ENCODE measurements at regions not wholly inside any gene's neighbourhood (a gene's known extent, or its start where the extent isn't known, plus 50 kb on each side); places are given as distances from the start of the nearest gene placed in this dataset.

DNA sequence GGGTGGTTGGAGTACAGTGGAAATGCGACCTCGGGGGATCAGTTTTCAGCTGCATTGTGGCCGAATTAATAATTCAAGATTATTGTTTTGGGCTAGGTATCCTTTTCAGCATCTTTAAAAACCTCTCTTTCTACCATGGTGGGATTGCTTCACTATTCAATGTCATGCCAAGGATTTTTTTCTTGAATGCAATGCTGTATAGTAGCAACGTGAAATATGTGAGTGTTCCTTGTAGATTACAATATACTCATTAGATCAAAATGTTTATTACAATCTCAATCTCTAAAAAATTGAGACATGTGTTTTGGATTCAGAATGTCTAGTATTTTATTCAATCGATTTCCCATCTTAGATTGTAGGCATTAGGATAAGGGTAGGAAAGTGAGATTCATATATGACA lies 586.5 kb upstream of the TBL1XR1 start:
- Histone ChIP-seq H3K4me3 (no peak overlapping the region), H3K27ac (peak overlapping the region in 3 of 4 donors; percentile 69 to 79 (median 79)), H3K9me3 (no peaks in the 10 kb centered on the region), H3K4me1 (peaks cover 0 to 36% (median 31%) of the 10 kb centered on the region in 4 donors), H3K36me3 (no peaks in the 10 kb centered on the region), H3K27me3 (no peaks in the 10 kb centered on the region)
- no peak for TF ChIP-seq EP300 (IDR thresholded peaks at IDR 0.05)
- TF ChIP-seq, protein P1, sequence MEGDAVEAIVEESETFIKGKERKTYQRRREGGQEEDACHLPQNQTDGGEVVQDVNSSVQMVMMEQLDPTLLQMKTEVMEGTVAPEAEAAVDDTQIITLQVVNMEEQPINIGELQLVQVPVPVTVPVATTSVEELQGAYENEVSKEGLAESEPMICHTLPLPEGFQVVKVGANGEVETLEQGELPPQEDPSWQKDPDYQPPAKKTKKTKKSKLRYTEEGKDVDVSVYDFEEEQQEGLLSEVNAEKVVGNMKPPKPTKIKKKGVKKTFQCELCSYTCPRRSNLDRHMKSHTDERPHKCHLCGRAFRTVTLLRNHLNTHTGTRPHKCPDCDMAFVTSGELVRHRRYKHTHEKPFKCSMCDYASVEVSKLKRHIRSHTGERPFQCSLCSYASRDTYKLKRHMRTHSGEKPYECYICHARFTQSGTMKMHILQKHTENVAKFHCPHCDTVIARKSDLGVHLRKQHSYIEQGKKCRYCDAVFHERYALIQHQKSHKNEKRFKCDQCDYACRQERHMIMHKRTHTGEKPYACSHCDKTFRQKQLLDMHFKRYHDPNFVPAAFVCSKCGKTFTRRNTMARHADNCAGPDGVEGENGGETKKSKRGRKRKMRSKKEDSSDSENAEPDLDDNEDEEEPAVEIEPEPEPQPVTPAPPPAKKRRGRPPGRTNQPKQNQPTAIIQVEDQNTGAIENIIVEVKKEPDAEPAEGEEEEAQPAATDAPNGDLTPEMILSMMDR (IDR thresholded peaks at IDR 0.05) = no peak
- no peak for TF ChIP-seq POLR2A (IDR thresholded peaks at IDR 0.05)
- no peak for TF ChIP-seq POLR2AphosphoS5 (IDR thresholded peaks at IDR 0.05)
- intact Hi-C loops (cut with DNase I) = loop anchor here (5.0 kb wide), 1 partner anchor 39 kb away; no protein-coding TSS in a partner anchor
- no peak for DNase-seq
- whole genome bisulfite sequencing, 2 donors = 86 to 93% methylated on average over 5 of the region's 5 CpGs

DNA sequence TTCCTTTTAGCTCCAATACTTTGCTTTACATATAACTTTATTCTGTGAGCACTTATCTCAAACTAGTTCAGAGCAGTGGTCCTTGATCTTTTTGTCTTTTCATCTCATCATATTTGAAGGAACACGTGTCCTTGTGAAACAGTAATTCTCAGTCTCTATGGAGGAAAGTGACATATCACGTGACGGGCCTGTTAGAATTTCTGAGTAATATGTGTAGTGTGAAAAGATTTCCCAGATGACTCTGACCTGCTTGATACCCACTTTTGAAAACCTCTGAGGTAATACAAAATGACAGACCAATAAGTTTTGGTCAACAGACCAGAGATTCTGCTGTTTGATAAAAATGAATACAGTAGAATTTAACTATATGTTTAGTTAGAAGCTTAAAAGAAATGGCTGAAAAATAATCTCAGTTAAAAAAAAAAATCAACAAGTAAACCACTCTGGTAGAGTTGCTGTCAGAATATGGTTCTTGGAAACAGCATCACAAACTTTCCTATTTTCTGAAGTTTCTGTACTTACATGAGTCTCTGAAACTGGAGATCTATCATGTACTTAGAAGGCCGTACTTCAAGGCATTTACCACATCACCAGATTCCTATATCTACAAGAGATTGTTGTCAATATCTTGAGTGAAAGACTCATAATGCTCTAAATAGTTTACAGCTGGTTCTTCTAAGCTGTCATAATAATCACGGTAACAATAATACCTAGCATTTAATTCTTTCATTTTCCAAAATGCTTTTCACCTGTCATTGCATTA lies 590.2 kb upstream of the TBL1XR1 start:
- TF ChIP-seq POLR2A (IDR thresholded peaks at IDR 0.05) = no peak
- TF ChIP-seq EP300 (IDR thresholded peaks at IDR 0.05) = no peak
- no peak for TF ChIP-seq POLR2AphosphoS5 (IDR thresholded peaks at IDR 0.05)
- TF ChIP-seq, protein P1 (IDR thresholded peaks at IDR 0.05) = no peak
- intact Hi-C loops (cut with DNase I) = no loop called here
- Histone ChIP-seq H3K27ac (no peak overlapping the region), H3K4me3 (no peak overlapping the region), H3K27me3 (no peaks in the 10 kb centered on the region), H3K4me1 (peaks cover 0 to 23% (median 15%) of the 10 kb centered on the region in 4 donors), H3K9me3 (no peaks in the 10 kb centered on the region), H3K36me3 (no peaks in the 10 kb centered on the region)
- DNase-seq = no peak
- 65 to 73% methylated on average over 5 of the region's 5 CpGs for WGBS, 2 donors

DNA sequence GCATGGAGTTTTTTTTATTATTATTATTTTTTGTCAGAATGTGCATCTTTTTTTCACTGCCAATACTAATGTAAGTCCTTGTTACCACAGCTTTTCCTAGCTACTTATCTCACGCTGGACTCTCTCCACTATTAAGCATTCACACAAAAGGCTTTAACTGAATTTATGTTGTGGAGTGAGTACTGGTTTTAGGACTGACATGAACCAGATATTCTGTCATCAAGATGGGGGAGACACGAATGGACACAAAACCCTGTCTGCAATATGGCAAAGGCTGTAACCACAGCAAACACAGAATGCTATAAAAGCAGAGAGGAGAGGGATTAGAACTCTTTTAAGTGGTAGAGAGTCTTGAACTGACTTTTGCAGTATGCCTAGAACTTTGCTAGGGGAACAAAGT lies 592.2 kb upstream of the TBL1XR1 start:
- no peaks in the 10 kb centered on the region for H3K9me3 ChIP-seq
- 82 to 85% methylated on average over 2 of the region's 2 CpGs for WGBS, 2 donors
- no peak for TF ChIP-seq POLR2A (IDR thresholded peaks at IDR 0.05)
- TF ChIP-seq POLR2AphosphoS5 (IDR thresholded peaks at IDR 0.05) = peak in 3 of 4 donors; percentile 33 to 76 (median 58)
- no peaks in the 10 kb centered on the region for H3K27me3 ChIP-seq
- intact Hi-C loops (cut with DNase I) = no loop called here
- H3K36me3 ChIP-seq = no peaks in the 10 kb centered on the region
- peaks cover 0 to 15% (median 10%) of the 10 kb centered on the region in 4 donors for H3K4me1 ChIP-seq
- DNase-seq = no peak
- no peak overlapping the region for H3K4me3 ChIP-seq
- H3K27ac ChIP-seq = peak overlapping the region in 3 of 4 donors; percentile 31 to 52 (median 47)

DNA sequence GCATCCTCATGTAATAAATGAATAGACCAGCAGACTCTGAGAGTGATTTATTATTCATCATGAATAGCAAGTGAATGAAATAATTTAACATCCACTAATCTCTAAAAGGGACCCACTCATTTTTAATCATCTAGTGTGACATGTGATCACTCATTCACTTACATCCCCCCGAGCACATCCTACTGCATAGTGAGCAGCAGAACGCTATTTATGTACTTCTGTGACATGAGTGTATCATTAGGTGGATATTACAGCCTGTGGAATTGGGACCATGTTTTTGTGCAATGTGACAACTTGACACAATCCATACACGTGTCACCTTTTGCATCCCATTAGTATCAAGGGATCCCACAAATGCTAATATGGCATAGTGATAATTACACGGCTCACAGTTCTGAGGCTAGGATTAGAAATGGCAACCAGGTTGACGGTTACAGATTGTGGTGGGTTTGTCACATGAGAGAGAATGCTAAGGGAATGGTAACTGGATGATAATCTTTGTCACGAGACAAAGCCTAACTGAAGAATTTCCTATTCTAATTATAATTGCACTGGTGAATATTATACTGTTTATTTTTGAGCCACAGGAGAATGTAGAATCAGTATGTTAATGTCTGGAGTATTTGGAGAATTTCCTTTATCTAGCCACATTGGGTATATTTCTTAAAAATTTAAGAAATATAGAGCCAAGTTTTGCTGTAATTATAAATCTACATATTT lies 595.2 kb upstream of the TBL1XR1 start:
- intact Hi-C loops (cut with DNase I) = no loop called here
- H3K9me3 ChIP-seq = no peaks in the 10 kb centered on the region
- TF ChIP-seq EP300 (IDR thresholded peaks at IDR 0.05) (no peak), POLR2A (IDR thresholded peaks at IDR 0.05) (no peak), POLR2AphosphoS5 (IDR thresholded peaks at IDR 0.05) (no peak)
- TF ChIP-seq, protein P1 (IDR thresholded peaks at IDR 0.05) = no peak
- H3K27me3 ChIP-seq = no peaks in the 10 kb centered on the region
- H3K4me3 ChIP-seq = no peak overlapping the region
- H3K27ac ChIP-seq = no peak overlapping the region
- no peaks in the 10 kb centered on the region for H3K36me3 ChIP-seq
- peaks cover 0 to 12% (median 10%) of the 10 kb centered on the region in 4 donors for H3K4me1 ChIP-seq
- WGBS, 2 donors = 94 to 95% methylated on average over 6 of the region's 6 CpGs
- DNase-seq = no peak

DNA sequence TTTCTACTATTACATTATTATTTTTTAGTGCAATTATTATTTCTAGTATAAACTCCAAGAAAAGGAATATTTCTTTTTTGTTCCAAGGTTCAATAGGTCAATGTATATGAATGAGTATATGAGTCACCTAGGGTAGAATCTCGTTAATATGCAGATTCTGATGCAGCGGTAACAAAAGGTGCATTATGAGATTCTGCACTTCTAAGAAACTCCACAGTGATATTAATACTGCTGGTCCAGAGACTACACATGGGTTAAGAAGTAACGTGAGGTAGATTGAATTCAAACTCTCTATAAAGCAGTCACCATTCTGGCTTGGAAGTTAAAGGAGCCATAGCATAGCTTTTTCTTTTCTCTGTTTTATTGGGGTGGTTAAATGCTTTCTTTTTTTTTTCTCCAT lies 596.2 kb upstream of the TBL1XR1 start:
- peaks cover 0 to 12% (median 10%) of the 10 kb centered on the region in 4 donors for H3K4me1 ChIP-seq
- DNase-seq = no peak
- H3K9me3 ChIP-seq = no peaks in the 10 kb centered on the region
- H3K4me3 ChIP-seq = no peak overlapping the region
- WGBS, 2 donors = 90 to 94% methylated on average over 3 of the region's 3 CpGs
- TF ChIP-seq POLR2AphosphoS5 (IDR thresholded peaks at IDR 0.05) = no peak
- no peak for TF ChIP-seq POLR2A (IDR thresholded peaks at IDR 0.05)
- no peak for TF ChIP-seq EP300 (IDR thresholded peaks at IDR 0.05)
- TF ChIP-seq, protein P1 (IDR thresholded peaks at IDR 0.05) = no peak
- no peak overlapping the region for H3K27ac ChIP-seq
- intact Hi-C loops (cut with DNase I) = no loop called here
- H3K36me3 ChIP-seq = no peaks in the 10 kb centered on the region
- H3K27me3 ChIP-seq = no peaks in the 10 kb centered on the region
